Cardiac fibroblast (primary cell): ENCODE measurements at regions not wholly inside any gene's neighbourhood (a gene's known extent, or its start where the extent isn't known, plus 50 kb on each side); places are given as distances from the start of the nearest gene placed in this dataset.

Experiments
- DNase-seq, 2 donors: peaks; one replicate each; pipeline versions ENCODE4 v3.0.0 to v3.0.0-alpha.2; 2010; ENCODE audit warnings: low read depth in 2 of 2
- H3K4me3 ChIP-seq, 2 donors: replicated peaks in 1 of 2; 1 replicate in 1 of 2; 2 replicates in 1 of 2; pipeline ENCODE4 v1.5.1; 2011; ENCODE audit warnings: low read depth in 2 of 2, low read length in 2 of 2, mild to moderate bottlenecking in 2 of 2, moderate library complexity in 1 of 2
- TF ChIP-seq, protein P1 (sequence below): IDR thresholded peaks from one replicate; pipeline ENCODE4 v1.5.1; 2011; ENCODE audit warnings: low read depth, mild to moderate bottlenecking, low read length, inconsistent platforms

DNA sequence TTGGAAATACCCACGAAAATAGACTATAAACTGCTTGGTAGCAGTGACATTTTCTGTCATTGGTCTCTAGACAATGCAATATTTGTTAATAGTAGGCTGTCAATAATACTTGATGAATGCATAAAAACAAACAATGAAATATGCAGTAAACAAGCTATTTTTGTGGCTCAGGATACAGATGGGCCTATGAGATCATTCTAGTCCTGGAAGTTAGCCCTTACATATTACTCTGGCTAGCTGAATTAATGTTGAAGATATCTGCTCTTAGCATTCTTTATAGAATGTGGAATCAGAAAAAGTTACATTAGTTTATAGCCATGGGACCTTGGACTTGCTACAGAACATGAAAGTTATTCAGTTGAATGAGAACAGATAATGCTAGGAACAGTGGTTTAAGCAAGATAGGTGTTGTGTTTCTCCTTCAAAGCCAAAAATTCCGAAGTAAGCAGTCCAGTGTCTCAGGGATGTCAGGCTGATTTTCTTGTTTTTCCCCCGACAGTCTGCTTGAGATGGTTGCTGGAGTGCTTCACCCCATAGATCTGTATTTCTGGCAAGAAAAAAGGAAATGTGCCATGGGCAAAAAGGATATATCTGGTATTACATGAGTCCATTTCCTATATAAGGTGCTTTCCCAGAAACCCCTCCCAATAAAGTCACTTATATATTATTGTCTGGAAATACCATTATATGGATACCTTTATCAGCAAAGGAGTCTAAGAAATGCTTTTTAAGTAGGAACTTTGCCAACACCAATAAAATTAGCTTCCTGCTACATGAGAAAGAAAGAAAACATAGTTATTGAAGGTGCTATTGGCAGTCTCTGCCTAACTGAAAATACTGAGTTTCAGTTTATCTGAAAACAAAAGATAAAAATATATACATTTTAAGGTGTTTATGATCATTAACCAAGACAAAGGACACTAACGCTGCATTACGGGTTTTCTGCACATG is 619.4 kb upstream of the ATP2B1 start:
- DNase-seq, result no peak
- TF ChIP-seq, protein P1, sequence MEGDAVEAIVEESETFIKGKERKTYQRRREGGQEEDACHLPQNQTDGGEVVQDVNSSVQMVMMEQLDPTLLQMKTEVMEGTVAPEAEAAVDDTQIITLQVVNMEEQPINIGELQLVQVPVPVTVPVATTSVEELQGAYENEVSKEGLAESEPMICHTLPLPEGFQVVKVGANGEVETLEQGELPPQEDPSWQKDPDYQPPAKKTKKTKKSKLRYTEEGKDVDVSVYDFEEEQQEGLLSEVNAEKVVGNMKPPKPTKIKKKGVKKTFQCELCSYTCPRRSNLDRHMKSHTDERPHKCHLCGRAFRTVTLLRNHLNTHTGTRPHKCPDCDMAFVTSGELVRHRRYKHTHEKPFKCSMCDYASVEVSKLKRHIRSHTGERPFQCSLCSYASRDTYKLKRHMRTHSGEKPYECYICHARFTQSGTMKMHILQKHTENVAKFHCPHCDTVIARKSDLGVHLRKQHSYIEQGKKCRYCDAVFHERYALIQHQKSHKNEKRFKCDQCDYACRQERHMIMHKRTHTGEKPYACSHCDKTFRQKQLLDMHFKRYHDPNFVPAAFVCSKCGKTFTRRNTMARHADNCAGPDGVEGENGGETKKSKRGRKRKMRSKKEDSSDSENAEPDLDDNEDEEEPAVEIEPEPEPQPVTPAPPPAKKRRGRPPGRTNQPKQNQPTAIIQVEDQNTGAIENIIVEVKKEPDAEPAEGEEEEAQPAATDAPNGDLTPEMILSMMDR, result no peak
- H3K4me3 ChIP-seq, result no peak overlapping the region

DNA sequence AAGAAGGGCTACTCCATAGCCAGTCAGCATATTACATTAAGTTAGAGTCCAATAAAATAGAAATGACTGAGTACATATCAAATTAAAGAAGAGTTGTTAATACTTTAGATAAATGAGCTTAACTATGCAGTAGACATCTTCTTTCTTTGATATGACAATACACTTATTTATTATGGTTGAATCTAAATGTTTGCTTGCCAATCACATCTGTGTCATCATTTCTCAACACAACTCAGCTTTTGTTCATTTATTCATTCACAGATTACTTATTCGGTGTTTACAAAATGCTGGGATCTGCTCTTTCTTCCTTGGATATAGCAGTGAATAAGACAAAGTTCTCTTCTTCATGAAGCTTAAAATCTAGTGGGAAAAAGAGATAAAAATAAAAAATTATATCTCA is 614.6 kb upstream of the ATP2B1 start:
- H3K4me3 ChIP-seq, result no peak overlapping the region
- DNase-seq, result no peak
- TF ChIP-seq, protein P1, result no peak

DNA sequence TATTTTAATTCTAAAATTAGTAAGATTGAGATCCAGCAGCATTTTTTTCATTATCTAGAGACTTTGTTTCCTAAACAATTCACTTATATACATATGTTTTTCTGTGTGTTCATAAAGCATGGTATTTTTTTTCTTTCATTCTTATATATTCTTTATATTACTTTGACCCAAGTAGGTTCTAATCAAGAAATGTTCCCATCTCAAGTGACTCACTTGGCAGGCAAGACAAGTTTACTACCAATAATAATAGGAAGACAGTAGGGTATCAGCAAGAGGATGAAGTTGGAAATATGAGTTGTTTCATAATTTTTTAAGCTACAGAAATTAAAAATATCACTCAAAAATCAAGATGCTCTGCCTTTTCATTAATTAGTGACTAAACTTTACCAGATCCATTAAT is 613.4 kb upstream of the ATP2B1 start:
- TF ChIP-seq, protein P1, result no peak
- no peak overlapping the region for H3K4me3 ChIP-seq
- DNase-seq, result peak; percentile 45 to 49

DNA sequence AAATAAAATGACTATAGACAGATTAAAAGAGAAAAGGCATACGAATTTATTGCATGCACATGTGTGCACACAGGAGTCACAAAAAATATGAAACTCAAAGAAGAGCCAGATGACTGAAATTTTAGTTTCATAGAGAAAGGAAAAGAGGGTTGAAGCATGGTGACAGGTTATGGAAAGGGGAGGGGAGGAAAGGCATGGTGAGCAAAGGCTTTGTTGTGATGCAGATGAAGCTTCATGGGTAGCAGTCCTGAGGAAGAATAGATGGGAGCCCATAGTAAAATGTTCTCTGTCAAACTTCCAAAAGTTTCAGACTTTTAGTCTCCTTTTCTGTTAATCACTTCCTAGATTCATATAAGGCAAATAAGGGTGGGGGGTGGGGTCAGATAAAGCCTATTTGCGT is 612.7 kb upstream of the ATP2B1 start:
- TF ChIP-seq, protein P1, result no peak
- no peak overlapping the region for H3K4me3 ChIP-seq
- no peak for DNase-seq

DNA sequence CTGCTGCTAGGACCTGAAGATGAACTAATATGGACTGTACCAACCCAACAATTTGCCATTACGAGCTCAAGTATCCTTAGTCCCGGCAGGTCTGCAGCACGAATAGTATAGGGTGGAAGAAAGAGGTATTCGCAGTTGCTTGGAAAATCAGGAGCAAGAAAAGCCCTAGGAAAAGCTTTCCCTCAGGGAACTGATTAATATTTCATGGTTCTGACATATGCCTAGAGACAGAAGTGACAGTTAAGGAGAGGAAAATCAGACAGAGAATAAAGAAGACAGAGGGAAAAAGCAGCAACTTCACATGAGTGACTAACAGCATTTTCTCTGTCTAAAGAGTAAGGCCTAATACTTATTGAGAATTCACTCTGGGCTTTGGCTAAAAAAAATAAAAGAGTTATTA is 602.9 kb upstream of the ATP2B1 start:
- H3K4me3 ChIP-seq, result no peak overlapping the region
- no peak for DNase-seq
- TF ChIP-seq, protein P1, result no peak

DNA sequence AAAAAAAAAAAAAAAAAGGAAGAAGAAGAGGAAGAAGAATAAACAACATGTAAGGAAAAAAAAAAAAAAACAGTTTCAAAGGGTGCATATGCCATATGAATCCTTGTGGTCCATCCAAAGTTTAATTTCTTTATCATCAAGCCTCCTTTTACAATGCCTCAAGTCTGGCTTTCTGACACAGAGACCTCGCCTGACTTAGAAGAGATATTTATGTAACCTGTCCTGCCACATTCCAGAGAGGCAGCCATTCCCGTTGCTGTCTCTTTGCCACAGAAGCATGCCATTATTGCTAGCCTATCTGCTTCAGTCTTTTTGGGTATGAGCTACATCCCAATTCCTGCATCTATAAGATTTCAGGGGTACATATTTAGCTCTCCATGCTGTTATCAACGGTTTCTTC is 596.7 kb upstream of the ATP2B1 start:
- TF ChIP-seq, protein P1, result no peak
- no peak for DNase-seq

More for the DNA sequence above, 596.7 kb upstream of the ATP2B1 start:
- no peak overlapping the region for H3K4me3 ChIP-seq
